SK-N-DZ (cell line): ENCODE measurements at regions not wholly inside any gene's neighbourhood (a gene's known extent, or its start where the extent isn't known, plus 50 kb on each side); places are given as distances from the start of the nearest gene placed in this dataset.

Experiments
- DNase-seq: peaks from one replicate; pipeline ENCODE4 v3.0.0-alpha.2; 2015; ENCODE audit warnings: low spot score

- DNase-seq, result no peak
These were observed 1495.9 kb downstream of the BRD1 start for GRCh38 chr22:48331691-48332220.

DNA sequence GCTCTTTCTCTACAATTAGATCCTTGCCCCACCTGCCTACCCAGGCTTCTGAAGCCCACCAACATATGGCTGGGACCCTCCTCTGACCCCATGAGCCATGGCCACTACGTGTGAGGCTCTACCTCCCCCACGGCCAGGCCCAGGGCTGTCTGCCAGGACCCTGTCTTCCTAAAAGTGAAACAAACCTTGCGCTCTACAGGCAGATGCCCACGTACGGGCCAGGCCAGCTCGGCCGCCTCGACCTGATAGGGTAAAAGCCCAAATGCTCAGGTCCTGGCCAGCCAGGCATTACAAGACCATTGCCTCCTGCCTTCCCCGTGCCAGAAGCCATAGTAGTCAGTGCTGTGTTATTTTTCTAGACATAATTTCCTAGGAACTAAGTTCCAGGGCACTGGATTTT lies 1496.4 kb downstream of the BRD1 start:
- no peak for DNase-seq

GRCh38 chr22:48327721-48328120 lies 1500.0 kb downstream of the BRD1 start:
- DNase-seq, result no peak

- no peak for DNase-seq
These were observed 1503.9 kb downstream of the BRD1 start for GRCh38 chr22:48323746-48324145.

GRCh38 chr22:48322907-48323306 lies 1504.8 kb downstream of the BRD1 start:
- no peak for DNase-seq

- DNase-seq, result no peak
These were observed 1505.6 kb downstream of the BRD1 start for GRCh38 chr22:48321986-48322545.

DNA sequence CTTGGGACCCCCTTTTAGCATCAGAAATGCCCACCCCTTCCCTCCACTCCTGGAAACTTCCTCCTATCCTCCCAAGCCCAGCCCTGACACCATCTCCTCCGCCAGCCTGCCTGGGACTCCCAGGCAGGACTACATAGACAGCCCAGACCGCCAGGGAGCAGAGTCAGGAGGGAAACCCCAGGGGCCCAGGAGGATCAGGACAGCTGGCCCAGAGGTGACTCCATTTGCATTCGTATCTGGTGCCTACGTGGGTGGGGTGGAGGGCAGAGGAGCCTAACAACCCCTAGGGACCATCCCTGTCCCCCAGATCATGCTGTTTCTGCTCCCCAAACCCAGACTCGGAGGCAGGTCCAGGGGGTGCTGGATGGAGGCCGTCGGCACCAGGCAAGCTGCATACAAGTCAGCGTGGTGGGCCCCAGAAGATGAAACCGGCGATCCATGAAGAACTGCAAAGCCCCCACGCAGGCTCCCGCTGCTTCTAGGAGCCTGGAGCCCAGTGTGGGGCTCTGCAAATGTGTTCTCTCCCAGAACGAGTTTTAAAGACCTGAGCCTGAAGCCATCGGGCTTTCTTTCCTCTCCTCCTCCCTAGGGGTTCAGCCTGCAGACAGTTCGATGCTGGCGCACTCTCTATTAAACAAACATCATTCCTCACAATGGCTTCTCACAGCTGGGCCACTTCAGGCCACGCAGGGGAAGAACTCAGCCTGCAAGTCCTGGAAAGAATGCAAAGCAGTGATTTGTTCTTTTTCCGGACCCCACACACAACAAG lies 1506.8 kb downstream of the BRD1 start:
- no peak for DNase-seq

- DNase-seq, result no peak
These were observed 1507.5 kb downstream of the BRD1 start for GRCh38 chr22:48320048-48320682.

DNA sequence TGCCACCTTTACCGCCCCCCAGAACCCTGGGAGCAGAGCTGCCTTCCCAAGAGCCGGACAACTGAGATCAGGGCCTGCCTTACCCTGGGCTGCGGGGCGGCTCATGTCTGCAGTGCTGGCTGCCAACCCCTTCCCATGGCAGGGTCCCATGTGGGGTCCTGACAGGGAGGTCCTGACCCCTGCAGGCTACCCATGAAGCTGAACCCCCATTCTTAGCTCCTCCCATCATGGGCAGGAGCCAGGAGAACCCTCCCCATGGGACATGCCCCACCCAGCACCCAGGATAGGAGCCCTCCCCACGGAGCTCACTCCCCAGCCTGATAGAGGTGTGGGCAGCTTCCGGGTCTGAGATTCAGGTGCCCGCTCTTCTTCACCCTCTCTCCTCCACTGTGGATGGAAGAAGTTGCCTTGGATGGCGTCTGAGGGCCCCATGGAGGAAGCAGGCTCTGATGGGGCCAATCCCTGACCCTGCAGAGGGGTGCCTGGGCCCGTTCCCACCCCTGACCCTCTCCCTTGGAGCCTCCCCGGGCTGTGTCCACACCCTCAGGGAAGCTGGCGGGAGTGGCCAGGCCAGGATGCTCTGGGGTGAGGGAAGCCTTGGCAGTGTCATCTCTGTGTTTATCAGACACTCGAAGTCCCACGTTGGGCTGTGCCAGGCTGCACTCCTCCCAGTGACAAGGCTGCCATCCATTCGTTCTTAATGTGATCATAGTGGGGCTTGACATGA lies 1508.2 kb downstream of the BRD1 start:
- no peak for DNase-seq

GRCh38 chr22:48318575-48319320 lies 1508.9 kb downstream of the BRD1 start:
- no peak for DNase-seq

GRCh38 chr22:48318173-48318572 lies 1509.5 kb downstream of the BRD1 start:
- DNase-seq, result no peak

DNA sequence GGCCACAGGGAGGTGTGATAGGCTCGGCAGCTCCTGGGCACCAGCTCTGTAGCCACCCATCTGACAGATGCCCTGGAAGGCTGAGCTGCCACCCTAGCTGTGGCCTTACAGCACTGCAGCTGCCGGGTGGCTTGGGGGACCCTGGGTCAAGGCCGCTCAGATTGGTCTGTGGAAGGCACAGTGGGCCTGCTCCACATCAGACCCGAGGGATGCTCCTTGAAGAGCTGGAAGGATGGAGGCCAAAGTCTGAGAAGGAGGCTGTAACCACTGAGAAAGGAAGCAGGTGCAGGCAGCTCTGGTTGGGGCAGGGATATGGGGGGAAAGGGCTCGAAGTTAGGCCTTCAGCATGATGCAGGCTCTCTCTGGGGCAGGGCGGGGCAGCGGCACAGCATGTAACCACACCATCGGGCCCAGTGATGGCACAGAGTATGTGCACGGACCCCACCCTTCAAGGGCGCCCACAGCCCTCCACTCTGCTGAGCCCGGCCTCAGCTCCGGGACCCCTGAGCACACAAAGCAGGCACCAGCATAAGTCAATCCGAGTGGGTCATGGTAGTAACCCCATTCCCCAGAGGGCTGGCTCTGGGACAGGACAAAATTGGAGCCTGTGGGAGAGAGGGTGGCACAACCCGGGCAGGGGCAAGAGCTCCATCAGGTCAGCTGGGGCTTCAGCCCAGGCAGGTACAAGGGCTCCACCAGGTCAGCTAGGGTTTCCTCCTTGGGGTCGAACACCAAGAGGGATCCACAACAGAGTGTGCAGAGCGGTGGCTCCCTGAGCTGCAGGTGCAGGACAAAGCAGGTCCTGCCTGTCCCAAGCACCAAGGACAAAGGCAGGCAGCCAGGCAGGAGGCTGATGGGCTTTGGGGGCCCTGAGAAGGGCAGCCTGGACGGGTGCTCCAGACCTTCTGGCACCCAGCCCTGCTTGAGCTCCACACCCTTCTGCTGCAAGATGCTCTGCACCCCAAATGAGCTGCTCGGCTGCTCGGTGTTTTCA lies 1511.1 kb downstream of the BRD1 start:
- no peak for DNase-seq

GRCh38 chr22:48315439-48316256 lies 1512.0 kb downstream of the BRD1 start:
- DNase-seq, result no peak

DNA sequence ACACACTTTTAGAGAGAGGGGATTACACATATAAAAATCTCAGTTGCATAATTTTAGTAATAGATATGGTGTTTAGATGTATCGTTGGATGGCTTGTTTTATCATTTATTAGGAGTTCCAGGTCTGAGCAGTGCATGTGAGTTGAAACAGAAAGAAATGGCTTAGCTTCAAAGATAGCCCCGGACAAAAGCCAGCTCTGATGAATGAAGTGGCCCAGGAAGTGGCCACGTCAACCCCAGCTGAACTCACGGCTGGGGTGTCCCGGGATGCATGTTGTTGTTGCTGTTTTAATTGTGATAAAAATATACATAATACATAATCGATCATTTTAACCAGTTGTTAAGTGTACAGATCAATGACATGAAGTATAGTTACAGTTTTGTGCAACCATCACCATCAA lies 1513.6 kb downstream of the BRD1 start:
- no peak for DNase-seq

- DNase-seq, result no peak
These were observed 1514.4 kb downstream of the BRD1 start for GRCh38 chr22:48313175-48313830.

GRCh38 chr22:48310740-48311139 lies 1516.9 kb downstream of the BRD1 start:
- DNase-seq, result no peak

DNA sequence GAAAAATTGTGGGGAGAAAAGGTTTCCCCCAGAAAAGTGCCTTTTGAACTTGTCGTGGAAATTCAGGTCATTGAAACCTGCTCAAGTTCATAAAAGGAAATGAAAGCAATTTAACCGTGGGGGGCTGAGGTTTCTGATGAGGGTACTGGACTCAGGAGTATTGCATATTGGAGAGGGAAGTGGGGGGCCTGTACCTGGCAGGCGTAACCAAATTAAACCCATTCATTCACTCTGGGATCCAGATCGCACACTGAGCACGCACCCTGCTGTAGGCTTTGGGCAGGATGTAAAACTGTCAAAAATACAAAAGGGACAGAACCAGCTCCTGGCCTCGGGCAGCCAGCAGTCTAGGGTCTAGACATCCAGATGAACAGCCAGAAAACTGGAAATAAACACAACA lies 1517.4 kb downstream of the BRD1 start:
- DNase-seq, result no peak

DNA sequence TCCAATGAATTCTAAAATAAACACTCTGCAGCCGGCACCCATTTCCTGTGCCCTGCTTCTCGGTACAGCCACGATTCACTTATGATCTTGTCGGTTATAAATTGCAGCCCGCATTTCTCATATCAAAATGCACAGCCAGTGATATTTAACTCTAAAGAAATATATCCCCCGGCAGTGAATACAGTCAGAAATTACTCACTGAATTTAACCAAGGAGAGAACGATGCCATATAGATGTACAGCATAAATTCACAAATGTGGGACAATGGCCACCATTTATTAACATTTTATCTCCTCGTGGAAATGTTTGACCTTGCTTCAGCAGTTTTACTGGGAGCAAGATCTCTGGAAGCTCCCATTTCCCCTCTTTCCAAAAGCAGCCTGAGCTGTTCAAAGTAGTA lies 1517.8 kb downstream of the BRD1 start:
- no peak for DNase-seq
